ENCODE measurements at regions not wholly inside any gene's neighbourhood (a gene's known extent, or its start where the extent isn't known, plus 50 kb on each side); places are given as distances from the start of the nearest gene placed in this dataset.

- TF ChIP-seq CTCF (conservative IDR thresholded peaks at IDR 0.05; ENCODE audit: low read depth, low read length) (no peak), POLR2A (IDR thresholded peaks at IDR 0.05; ENCODE audit: low read depth, low read length) (no peak), MXI1 (IDR thresholded peaks at IDR 0.05; ENCODE audit: borderline replicate concordance, low read depth, low read length) (no peak), SMC3 (IDR thresholded peaks at IDR 0.05; ENCODE audit: low read depth, low read length) (no peak), RAD21 (IDR thresholded peaks at IDR 0.05; ENCODE audit: low read length) (no peak), MAZ (IDR thresholded peaks at IDR 0.05; ENCODE audit: borderline replicate concordance, low read depth, low read length) (no peak), BHLHE40 (IDR thresholded peaks at IDR 0.05; ENCODE audit: low read depth, low read length) (no peak), FOS (IDR thresholded peaks at IDR 0.05; ENCODE audit: low read depth, low read length) (no peak)
- TF ChIP-seq, protein P1, sequence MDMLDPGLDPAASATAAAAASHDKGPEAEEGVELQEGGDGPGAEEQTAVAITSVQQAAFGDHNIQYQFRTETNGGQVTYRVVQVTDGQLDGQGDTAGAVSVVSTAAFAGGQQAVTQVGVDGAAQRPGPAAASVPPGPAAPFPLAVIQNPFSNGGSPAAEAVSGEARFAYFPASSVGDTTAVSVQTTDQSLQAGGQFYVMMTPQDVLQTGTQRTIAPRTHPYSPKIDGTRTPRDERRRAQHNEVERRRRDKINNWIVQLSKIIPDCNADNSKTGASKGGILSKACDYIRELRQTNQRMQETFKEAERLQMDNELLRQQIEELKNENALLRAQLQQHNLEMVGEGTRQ (IDR thresholded peaks at IDR 0.05; ENCODE audit: low read depth, low read length), result no peak
Observed at GRCh38 chr10:8731121-8732095, 676.9 kb downstream of the GATA3 start.

Data from IMR-90 (cell line).